ENCODE measurements at regions not wholly inside any gene's neighbourhood (a gene's known extent, or its start where the extent isn't known, plus 50 kb on each side); places are given as distances from the start of the nearest gene placed in this dataset.

DNA sequence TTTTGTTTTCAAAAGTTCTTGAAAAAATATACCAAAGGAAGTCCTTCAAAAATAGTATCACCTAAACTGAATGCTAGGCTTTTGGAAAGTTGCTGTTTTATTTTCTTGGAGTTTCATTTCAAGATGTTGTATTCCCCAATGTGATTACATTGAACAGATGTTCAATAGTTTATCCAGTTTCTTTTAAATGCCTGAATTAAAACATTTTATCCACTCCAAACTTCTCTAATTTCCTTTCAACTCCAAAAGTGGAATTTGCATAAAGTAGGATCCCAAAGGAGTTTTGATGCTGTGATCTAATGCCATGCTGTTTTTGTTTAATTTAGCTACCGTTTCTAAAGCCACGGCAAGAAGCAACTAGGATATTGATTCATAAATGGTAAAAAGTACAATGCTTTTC, 892.5 kb upstream of the SLC10A2 start:
- no peak for DNase-seq (ENCODE audit: low spot score in 2 of 2)
- Histone ChIP-seq H3K4me3 (no peak overlapping the region), H3K27ac (no peak overlapping the region), H3K36me3 (no peaks in the 10 kb centered on the region), H3K9me3 (no peaks in the 10 kb centered on the region), H3K27me3 (no peaks in the 10 kb centered on the region), H3K4me1 (no peaks in the 10 kb centered on the region)
- intact Hi-C loops (cut with DNase I): no loop called here
- TF ChIP-seq, protein P1, sequence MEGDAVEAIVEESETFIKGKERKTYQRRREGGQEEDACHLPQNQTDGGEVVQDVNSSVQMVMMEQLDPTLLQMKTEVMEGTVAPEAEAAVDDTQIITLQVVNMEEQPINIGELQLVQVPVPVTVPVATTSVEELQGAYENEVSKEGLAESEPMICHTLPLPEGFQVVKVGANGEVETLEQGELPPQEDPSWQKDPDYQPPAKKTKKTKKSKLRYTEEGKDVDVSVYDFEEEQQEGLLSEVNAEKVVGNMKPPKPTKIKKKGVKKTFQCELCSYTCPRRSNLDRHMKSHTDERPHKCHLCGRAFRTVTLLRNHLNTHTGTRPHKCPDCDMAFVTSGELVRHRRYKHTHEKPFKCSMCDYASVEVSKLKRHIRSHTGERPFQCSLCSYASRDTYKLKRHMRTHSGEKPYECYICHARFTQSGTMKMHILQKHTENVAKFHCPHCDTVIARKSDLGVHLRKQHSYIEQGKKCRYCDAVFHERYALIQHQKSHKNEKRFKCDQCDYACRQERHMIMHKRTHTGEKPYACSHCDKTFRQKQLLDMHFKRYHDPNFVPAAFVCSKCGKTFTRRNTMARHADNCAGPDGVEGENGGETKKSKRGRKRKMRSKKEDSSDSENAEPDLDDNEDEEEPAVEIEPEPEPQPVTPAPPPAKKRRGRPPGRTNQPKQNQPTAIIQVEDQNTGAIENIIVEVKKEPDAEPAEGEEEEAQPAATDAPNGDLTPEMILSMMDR (IDR thresholded peaks at IDR 0.05): no peak

DNA sequence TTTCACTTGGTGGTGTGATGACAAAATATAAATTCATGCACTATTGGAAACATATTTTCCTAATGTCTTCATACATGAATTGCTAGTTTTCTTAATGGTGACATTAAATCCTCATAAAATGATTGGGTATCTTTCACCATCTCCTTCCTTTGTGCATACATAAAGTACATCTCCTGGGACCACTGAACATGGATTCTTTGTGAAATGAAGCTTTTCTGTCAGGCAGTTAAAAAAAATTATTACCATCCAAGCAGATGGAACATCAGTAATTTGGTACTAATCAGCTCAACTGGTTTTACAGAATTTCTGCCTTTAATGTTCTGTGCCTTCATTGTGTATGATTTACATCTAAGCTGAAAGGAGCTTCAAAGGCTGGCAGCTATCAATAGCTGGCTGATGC, 891.7 kb upstream of the SLC10A2 start:
- TF ChIP-seq, protein P1 (IDR thresholded peaks at IDR 0.05): no peak
- Histone ChIP-seq H3K4me1 (no peaks in the 10 kb centered on the region), H3K27me3 (no peaks in the 10 kb centered on the region), H3K4me3 (no peak overlapping the region), H3K27ac (no peak overlapping the region), H3K9me3 (no peaks in the 10 kb centered on the region), H3K36me3 (no peaks in the 10 kb centered on the region)
- intact Hi-C loops (cut with DNase I): no loop called here
- DNase-seq (ENCODE audit: low spot score in 2 of 2): no peak

DNA sequence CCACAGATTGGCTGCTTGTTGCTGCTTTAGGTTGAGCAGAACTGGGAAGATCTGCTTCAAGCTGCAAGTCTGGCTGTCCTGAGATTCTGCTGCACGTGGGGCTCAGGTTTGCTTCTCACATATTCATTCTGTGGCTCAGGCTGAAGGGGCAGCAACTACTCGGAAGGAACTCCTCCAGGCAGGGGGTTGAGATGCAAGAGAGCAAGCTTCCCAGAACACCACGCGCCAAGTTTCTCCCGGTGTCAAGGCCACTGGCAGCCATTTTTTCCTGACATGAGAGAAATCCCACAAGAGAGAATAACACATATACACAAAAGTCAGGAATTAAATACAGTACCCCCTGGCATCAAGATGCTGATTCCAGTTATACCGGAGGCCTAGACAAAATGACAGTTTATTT, 887.6 kb upstream of the SLC10A2 start:
- Histone ChIP-seq H3K36me3 (no peaks in the 10 kb centered on the region), H3K9me3 (no peaks in the 10 kb centered on the region), H3K27me3 (no peaks in the 10 kb centered on the region), H3K27ac (no peak overlapping the region), H3K4me1 (no peaks in the 10 kb centered on the region), H3K4me3 (no peak overlapping the region)
- TF ChIP-seq, protein P1 (IDR thresholded peaks at IDR 0.05): no peak
- DNase-seq (ENCODE audit: low spot score in 2 of 2): no peak
- intact Hi-C loops (cut with DNase I): no loop called here

DNA sequence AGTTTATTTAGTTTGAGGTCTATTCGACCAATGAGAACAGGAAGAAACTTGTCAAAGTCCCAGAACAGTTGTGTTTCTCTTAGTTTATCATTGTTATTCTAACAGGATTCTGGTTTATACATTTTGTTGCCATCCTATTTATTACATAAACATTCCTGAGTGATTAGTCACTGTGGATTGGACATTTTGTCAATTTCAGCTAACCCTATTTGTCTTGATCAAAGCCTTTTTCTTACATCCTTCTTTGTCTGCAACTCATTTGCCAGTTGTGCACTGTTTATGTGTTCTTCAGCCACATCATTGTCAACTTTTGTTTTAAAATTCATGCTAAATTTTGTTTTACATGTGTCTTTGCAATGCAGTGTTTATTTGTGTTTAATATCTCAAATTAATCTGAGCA, 886.0 kb upstream of the SLC10A2 start:
- no peak overlapping the region for H3K4me3 ChIP-seq
- no peaks in the 10 kb centered on the region for H3K27me3 ChIP-seq
- no peak overlapping the region for H3K27ac ChIP-seq
- H3K4me1 ChIP-seq: no peaks in the 10 kb centered on the region
- DNase-seq (ENCODE audit: low spot score in 2 of 2): no peak
- intact Hi-C loops (cut with DNase I): no loop called here
- H3K9me3 ChIP-seq: no peaks in the 10 kb centered on the region
- TF ChIP-seq, protein P1 (IDR thresholded peaks at IDR 0.05): no peak
- no peaks in the 10 kb centered on the region for H3K36me3 ChIP-seq

DNA sequence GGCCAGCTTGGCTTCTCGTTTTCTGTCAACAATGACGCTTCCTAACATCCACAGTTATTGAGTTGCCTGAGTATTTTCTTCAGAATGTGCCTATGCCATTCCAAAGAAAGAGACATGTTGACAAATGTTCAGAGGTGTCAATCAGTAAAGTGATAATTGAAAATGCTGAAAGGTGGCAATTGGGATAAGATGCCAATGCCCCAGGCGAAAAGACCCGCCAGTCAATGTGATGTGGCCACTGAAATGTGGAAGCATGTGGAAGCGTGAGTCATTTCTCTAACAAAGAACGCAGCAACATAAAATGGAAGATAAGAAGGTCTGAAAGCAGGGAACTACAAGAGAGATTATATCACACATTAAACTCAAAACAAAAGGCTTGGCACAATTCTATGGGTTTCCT, 882.2 kb upstream of the SLC10A2 start:
- no peaks in the 10 kb centered on the region for H3K4me1 ChIP-seq
- no peaks in the 10 kb centered on the region for H3K36me3 ChIP-seq
- no peak overlapping the region for H3K27ac ChIP-seq
- H3K4me3 ChIP-seq: no peak overlapping the region
- no peak for DNase-seq (ENCODE audit: low spot score in 2 of 2)
- H3K27me3 ChIP-seq: no peaks in the 10 kb centered on the region
- intact Hi-C loops (cut with DNase I): no loop called here
- TF ChIP-seq, protein P1 (IDR thresholded peaks at IDR 0.05): no peak
- H3K9me3 ChIP-seq: no peaks in the 10 kb centered on the region

DNA sequence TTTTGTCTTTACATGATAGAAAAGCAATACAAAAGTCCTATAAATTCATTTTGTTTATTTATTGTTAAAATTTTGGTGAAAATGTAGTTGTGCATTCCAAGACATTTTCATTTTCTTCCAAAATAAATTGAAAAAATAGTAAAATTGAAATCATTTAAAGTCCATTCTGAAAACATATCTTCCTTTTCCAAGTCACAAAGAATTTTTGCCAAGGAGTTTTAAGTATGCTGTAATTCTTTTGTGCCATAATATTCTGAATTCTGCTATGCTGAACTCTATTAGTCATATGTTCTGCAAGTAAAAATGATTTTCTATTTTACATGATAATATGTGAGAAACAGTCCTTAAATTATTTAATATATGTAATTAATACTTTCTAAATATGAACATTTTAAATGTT, 879.6 kb upstream of the SLC10A2 start:
- no peaks in the 10 kb centered on the region for H3K9me3 ChIP-seq
- no peaks in the 10 kb centered on the region for H3K36me3 ChIP-seq
- intact Hi-C loops (cut with DNase I): no loop called here
- DNase-seq (ENCODE audit: low spot score in 2 of 2): no peak
- H3K27ac ChIP-seq: no peak overlapping the region
- H3K27me3 ChIP-seq: no peaks in the 10 kb centered on the region
- no peaks in the 10 kb centered on the region for H3K4me1 ChIP-seq
- H3K4me3 ChIP-seq: no peak overlapping the region
- TF ChIP-seq, protein P1 (IDR thresholded peaks at IDR 0.05): no peak

Data from ascending aorta (tissue), 2 donors.